Muscle of leg (tissue), 3 donors: ENCODE measurements at regions not wholly inside any gene's neighbourhood (a gene's known extent, or its start where the extent isn't known, plus 50 kb on each side); places are given as distances from the start of the nearest gene placed in this dataset.

Source experiments
- DNase-seq: peaks from one replicate; pipeline ENCODE4 v3.0.0; 2013
- H3K27ac ChIP-seq: one replicate; pipeline ENCODE4 v1.5.1; 2013; ENCODE audit warnings: mild to moderate bottlenecking, low read length, control low read depth
- H3K27me3 ChIP-seq: one replicate; pipeline ENCODE4 v1.6.1; 2013; ENCODE audit warnings: low read length; ENCODE audit not compliant: control insufficient read depth, insufficient read depth
- H3K36me3 ChIP-seq: one replicate; pipeline ENCODE4 v1.6.1; 2013; ENCODE audit warnings: low read length; ENCODE audit not compliant: control insufficient read depth, insufficient read depth
- H3K4me1 ChIP-seq: one replicate; pipeline ENCODE4 v1.6.1; 2013; ENCODE audit warnings: low read length; ENCODE audit not compliant: control insufficient read depth, insufficient read depth
- H3K4me3 ChIP-seq: one replicate; pipeline ENCODE4 v1.5.1; 2013; ENCODE audit warnings: low read length, control low read depth
- H3K9me3 ChIP-seq: replicated peaks from 2 replicates; pipeline ENCODE4 v1.6.1; 2013; ENCODE audit warnings: low read depth, low read length; ENCODE audit not compliant: control insufficient read depth
- WGBS: methylation state at CpG from one replicate; pipeline ENCODE4 v1.1.5; 2013; ENCODE audit warnings: missing lambda C conversion rate; ENCODE audit not compliant: insufficient coverage; 5-methylcytosine and 5-hydroxymethylcytosine counted together

GRCh38 chr5:14038341-14038959 is 94.0 kb upstream of the DNAH5 start:
- H3K36me3 ChIP-seq, result no peaks in the 10 kb centered on the region
- WGBS, result 83% methylated on average over 2 of the region's 10 CpGs
- H3K4me3 ChIP-seq, result no peak overlapping the region
- peaks cover 70% of the 10 kb centered on the region for H3K4me1 ChIP-seq
- no peak overlapping the region for H3K27ac ChIP-seq
- no peaks in the 10 kb centered on the region for H3K27me3 ChIP-seq
- no peaks in the 10 kb centered on the region for H3K9me3 ChIP-seq
- no peak for DNase-seq

- Histone ChIP-seq H3K4me1 (peaks cover 67% of the 10 kb centered on the region), H3K27me3 (no peaks in the 10 kb centered on the region), H3K36me3 (no peaks in the 10 kb centered on the region), H3K4me3 (no peak overlapping the region), H3K9me3 (no peaks in the 10 kb centered on the region), H3K27ac (peak overlapping the region; percentile 90)
- DNase-seq, result peak; percentile 41
- 58% methylated on average over 8 of the region's 9 CpGs for WGBS
These were observed 92.5 kb upstream of the DNAH5 start for GRCh38 chr5:14036947-14037346.

- Histone ChIP-seq H3K4me1 (peaks cover 62% of the 10 kb centered on the region), H3K9me3 (no peaks in the 10 kb centered on the region), H3K4me3 (no peak overlapping the region), H3K36me3 (no peaks in the 10 kb centered on the region), H3K27me3 (no peaks in the 10 kb centered on the region), H3K27ac (peak overlapping the region; percentile 90)
- DNase-seq, result peak; percentile 43
- WGBS, result 50% methylated on average over 2 of the region's 2 CpGs
These were observed 92.0 kb upstream of the DNAH5 start for GRCh38 chr5:14036514-14036913.

GRCh38 chr5:14035859-14036503 is 91.5 kb upstream of the DNAH5 start:
- peak; percentile 91 for DNase-seq
- no peaks in the 10 kb centered on the region for H3K36me3 ChIP-seq
- no peaks in the 10 kb centered on the region for H3K9me3 ChIP-seq
- no peak overlapping the region for H3K4me3 ChIP-seq
- 4% methylated on average over 4 of the region's 10 CpGs for WGBS
- H3K4me1 ChIP-seq, result peaks cover 57% of the 10 kb centered on the region
- H3K27ac ChIP-seq, result peak overlapping the region; percentile 90
- H3K27me3 ChIP-seq, result no peaks in the 10 kb centered on the region

- DNase-seq, result peak; percentile 59
- peak overlapping the region; percentile 90 for H3K27ac ChIP-seq
- no peaks in the 10 kb centered on the region for H3K36me3 ChIP-seq
- no peaks in the 10 kb centered on the region for H3K27me3 ChIP-seq
- H3K4me1 ChIP-seq, result peaks cover 47% of the 10 kb centered on the region
- no peak overlapping the region for H3K4me3 ChIP-seq
- 54% methylated on average over 2 of the region's 3 CpGs for WGBS
- no peaks in the 10 kb centered on the region for H3K9me3 ChIP-seq
These were observed 90.5 kb upstream of the DNAH5 start for GRCh38 chr5:14034963-14035362.

- Histone ChIP-seq H3K36me3 (no peaks in the 10 kb centered on the region), H3K4me1 (peaks cover 32% of the 10 kb centered on the region), H3K27ac (no peak overlapping the region), H3K9me3 (no peaks in the 10 kb centered on the region), H3K27me3 (no peaks in the 10 kb centered on the region), H3K4me3 (no peak overlapping the region)
- DNase-seq, result no peak
- WGBS, result 70% methylated on average over 3 of the region's 3 CpGs
These were observed 88.4 kb upstream of the DNAH5 start for GRCh38 chr5:14032918-14033317.

- Histone ChIP-seq H3K27me3 (no peaks in the 10 kb centered on the region), H3K36me3 (no peaks in the 10 kb centered on the region), H3K4me1 (no peaks in the 10 kb centered on the region), H3K9me3 (no peaks in the 10 kb centered on the region), H3K4me3 (no peak overlapping the region), H3K27ac (no peak overlapping the region)
- WGBS, result 65% methylated on average over 3 of the region's 7 CpGs
- DNase-seq, result no peak
These were observed 84.6 kb upstream of the DNAH5 start for GRCh38 chr5:14028938-14029584.

- Histone ChIP-seq H3K27me3 (no peaks in the 10 kb centered on the region), H3K27ac (no peak overlapping the region), H3K9me3 (no peaks in the 10 kb centered on the region), H3K36me3 (no peaks in the 10 kb centered on the region), H3K4me1 (no peaks in the 10 kb centered on the region), H3K4me3 (no peak overlapping the region)
- DNase-seq, result no peak
- no CpG with 5 or more reads among the region's 1 CpG for WGBS
These were observed 83.7 kb upstream of the DNAH5 start for GRCh38 chr5:14028188-14028587.

- no peaks in the 10 kb centered on the region for H3K4me1 ChIP-seq
- WGBS, result no CpG with 5 or more reads among the region's 4 CpGs
- no peaks in the 10 kb centered on the region for H3K36me3 ChIP-seq
- no peak overlapping the region for H3K4me3 ChIP-seq
- no peaks in the 10 kb centered on the region for H3K9me3 ChIP-seq
- no peak overlapping the region for H3K27ac ChIP-seq
- no peaks in the 10 kb centered on the region for H3K27me3 ChIP-seq
- no peak for DNase-seq
These were observed 81.2 kb upstream of the DNAH5 start for GRCh38 chr5:14025569-14026286.

- Histone ChIP-seq H3K27ac (no peak overlapping the region), H3K36me3 (no peaks in the 10 kb centered on the region), H3K4me1 (no peaks in the 10 kb centered on the region), H3K27me3 (no peaks in the 10 kb centered on the region), H3K4me3 (no peak overlapping the region), H3K9me3 (no peaks in the 10 kb centered on the region)
- no peak for DNase-seq
- 86% methylated on average over 1 of the region's 3 CpGs for whole genome bisulfite sequencing
These were observed 78.5 kb upstream of the DNAH5 start for GRCh38 chr5:14022971-14023370.
